IPS-15b (cell line): ENCODE measurements at regions not wholly inside any gene's neighbourhood (a gene's known extent, or its start where the extent isn't known, plus 50 kb on each side); places are given as distances from the start of the nearest gene placed in this dataset.

Experiments
- H3K27me3 ChIP-seq: one replicate; pipeline ENCODE4 v1.6.1; 2013; ENCODE audit warnings: low read length; ENCODE audit not compliant: control insufficient read depth, insufficient read depth
- H3K36me3 ChIP-seq: one replicate; pipeline ENCODE4 v1.6.1; 2013; ENCODE audit warnings: low read length; ENCODE audit not compliant: control insufficient read depth, insufficient read depth
- H3K4me1 ChIP-seq: one replicate; pipeline ENCODE4 v1.6.1; 2013; ENCODE audit warnings: mild to moderate bottlenecking, low read length; ENCODE audit not compliant: control insufficient read depth, insufficient read depth
- H3K4me3 ChIP-seq: one replicate; pipeline ENCODE4 v1.5.1; 2013; ENCODE audit warnings: low read depth, low read length
- H3K9ac ChIP-seq: one replicate; pipeline ENCODE4 v1.6.1; 2013; ENCODE audit warnings: low read depth, mild to moderate bottlenecking, low read length
- H3K9me3 ChIP-seq: one replicate; pipeline ENCODE4 v1.6.1; 2013; ENCODE audit warnings: mild to moderate bottlenecking, low read length; ENCODE audit not compliant: control insufficient read depth, insufficient read depth

DNA sequence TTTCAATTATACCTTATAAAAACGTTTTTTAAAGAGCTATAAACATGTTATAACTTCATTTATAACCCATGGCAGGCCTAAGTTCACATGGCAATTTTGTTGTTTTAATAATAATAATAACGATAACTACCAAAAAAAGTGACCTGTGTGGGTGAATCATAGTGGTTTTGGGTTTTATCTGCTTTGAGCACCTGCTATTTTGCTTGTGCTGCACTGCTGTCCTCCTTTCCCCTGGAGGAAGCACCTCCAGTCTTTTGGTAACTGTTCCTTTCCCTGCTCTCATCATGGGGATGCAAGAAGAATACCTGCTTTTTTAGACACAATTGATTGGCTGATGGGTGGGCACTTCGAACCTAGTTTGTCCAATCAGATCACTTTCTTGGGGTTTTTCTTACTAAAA lies 388.0 kb upstream of the TBL1XR1 start:
- Histone ChIP-seq H3K36me3 (no peaks in the 10 kb centered on the region), H3K27me3 (no peaks in the 10 kb centered on the region), H3K4me3 (no peak overlapping the region), H3K9me3 (no peaks in the 10 kb centered on the region), H3K9ac (no peak overlapping the region), H3K4me1 (peaks cover 4% of the 10 kb centered on the region)

DNA sequence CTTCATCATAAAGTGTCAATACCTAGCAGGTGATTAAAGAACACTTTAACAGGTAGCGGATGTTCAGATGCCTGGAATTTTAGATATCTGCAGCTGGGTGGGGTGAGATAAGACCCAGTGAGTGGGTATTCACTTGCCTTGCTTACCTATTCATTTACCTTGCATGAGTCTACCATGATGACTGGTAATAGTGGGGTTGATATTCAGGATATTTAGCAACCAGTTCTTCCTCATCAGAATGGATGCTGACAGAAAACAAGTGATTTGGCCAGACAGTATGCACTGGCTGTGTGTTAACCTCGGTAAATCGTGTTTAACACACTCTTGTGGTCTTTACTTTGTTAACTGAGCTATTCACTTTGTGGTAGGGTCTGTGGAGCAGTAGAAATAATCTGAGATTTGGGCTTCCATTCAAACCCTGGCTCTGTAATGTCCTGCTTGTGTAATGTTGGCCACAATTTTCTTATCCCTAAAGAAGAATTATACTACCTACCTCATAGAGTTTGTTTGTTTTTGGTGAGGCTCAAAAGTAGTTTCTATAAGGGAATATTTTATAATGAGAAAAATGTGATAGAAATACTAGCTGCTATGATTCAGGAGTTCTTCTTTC lies 391.9 kb upstream of the TBL1XR1 start:
- Histone ChIP-seq H3K4me1 (peaks cover 4% of the 10 kb centered on the region), H3K9ac (no peak overlapping the region), H3K27me3 (no peaks in the 10 kb centered on the region), H3K4me3 (no peak overlapping the region), H3K9me3 (no peaks in the 10 kb centered on the region), H3K36me3 (no peaks in the 10 kb centered on the region)

DNA sequence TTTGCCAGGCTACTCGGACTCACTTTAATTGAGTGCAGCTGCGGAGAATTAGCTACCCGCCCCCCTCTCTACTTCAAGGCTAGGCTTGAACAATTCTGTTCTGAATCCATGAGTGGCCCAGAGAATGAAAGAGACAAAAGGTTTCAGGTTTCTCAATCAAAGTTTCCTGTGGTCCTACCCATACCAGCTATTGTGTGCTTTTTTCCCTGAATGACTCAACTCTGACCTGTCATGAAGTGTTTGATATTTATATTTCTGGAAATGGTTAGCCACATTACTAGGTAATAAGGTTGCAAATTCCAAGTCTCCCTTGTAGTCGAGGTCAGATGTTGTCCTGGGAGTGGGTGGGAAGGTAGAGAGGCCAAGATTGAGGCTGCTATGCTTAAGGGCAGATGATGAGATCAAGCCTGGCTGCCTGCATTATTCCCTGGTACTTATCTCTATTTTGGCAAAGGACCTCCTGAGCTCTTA lies 392.7 kb upstream of the TBL1XR1 start:
- no peaks in the 10 kb centered on the region for H3K27me3 ChIP-seq
- no peaks in the 10 kb centered on the region for H3K9me3 ChIP-seq
- H3K9ac ChIP-seq, result no peak overlapping the region
- H3K36me3 ChIP-seq, result no peaks in the 10 kb centered on the region
- H3K4me1 ChIP-seq, result peaks cover 4% of the 10 kb centered on the region
- H3K4me3 ChIP-seq, result no peak overlapping the region

DNA sequence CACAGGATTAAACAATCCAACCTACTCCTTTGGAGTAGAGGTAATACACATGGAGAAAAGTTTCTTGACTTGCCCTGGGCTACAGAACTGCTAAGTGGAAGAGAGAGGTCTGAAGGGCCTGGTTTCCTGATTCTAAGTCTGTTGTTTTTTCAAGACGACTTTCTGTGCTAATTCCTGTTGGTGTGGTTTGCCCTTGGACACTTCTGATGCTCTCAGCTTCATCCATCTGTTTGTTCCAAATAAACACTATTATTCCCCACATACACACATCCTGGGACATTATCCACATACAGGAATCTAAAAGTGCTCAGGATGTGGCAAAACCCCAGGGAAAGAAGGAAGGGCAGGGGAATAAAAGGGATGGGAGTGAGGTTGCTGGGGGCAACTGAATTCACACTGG lies 393.5 kb upstream of the TBL1XR1 start:
- Histone ChIP-seq H3K9me3 (no peaks in the 10 kb centered on the region), H3K4me3 (no peak overlapping the region), H3K36me3 (no peaks in the 10 kb centered on the region), H3K27me3 (no peaks in the 10 kb centered on the region), H3K4me1 (peaks cover 4% of the 10 kb centered on the region), H3K9ac (no peak overlapping the region)

DNA sequence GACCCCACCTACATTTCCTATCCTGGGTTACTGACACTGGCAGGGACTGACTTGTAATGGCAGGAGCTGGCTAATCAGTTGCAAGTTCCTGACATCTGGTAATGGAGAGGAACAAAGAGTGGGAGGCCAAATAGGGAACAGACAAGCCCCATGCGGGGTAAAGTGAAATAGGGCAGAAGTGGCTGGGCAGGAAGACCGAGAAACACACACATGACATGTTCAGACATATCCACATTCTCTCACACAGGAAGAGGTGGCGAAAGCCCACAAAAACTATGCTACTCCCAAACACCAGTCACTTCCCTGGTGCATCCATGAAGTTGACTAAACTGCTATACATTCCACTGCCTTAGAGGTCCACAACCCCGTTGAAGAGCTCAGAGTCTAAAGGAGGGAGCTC lies 394.1 kb upstream of the TBL1XR1 start:
- no peaks in the 10 kb centered on the region for H3K9me3 ChIP-seq
- H3K4me1 ChIP-seq, result peaks cover 4% of the 10 kb centered on the region
- no peak overlapping the region for H3K4me3 ChIP-seq
- H3K36me3 ChIP-seq, result no peaks in the 10 kb centered on the region
- H3K27me3 ChIP-seq, result no peaks in the 10 kb centered on the region
- no peak overlapping the region for H3K9ac ChIP-seq

DNA sequence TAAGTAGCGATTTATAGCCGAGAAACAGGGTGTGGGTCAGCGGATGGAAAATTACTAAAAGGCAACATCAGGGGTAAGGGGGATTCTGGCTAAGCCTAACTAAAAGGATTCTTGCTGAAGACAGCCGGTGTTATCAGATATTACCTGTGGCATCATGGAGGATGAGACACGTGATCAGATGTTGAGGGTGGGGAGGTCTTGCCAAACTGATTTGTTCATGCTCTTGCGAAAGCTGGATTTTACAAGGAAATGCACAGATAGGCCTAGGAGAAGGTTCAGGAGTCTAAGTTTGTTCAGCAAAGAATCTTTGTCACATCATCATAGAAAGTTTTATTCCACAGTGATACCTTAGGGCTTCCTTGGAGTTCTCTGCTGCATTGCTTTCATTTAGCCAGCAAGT lies 396.8 kb upstream of the TBL1XR1 start:
- peaks cover 16% of the 10 kb centered on the region for H3K4me1 ChIP-seq

DNA sequence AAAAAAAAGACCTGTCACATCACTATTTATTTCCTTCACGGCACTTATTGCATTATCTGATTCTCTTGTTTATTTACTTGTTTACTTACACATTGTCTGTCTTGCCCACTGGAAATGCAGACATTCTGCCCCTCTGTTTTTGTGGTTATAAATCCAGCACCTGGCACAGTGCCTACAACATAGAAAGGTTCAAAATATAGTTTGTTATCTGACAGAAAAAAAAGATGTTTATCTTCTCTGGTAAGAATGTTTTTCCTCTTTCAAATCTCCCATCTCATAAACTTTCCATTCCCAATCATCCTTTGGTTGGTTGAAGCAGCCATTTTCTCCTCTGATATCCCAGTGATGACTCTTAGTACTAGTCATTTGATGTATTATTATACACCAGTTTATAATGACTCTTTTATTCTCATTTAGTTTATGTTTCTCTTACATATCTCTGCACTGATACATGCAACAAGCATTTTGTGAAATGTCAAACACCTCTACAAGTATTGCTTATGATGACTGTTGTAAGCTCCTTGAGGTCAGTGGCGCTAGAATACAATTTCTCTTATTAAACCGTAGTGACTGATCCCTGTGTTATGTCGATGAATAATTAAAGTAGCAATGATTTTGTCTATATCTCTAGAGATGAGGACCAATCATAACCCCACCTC lies 398.4 kb upstream of the TBL1XR1 start:
- no peak overlapping the region for H3K4me3 ChIP-seq
- peaks cover 11% of the 10 kb centered on the region for H3K4me1 ChIP-seq
- H3K27me3 ChIP-seq, result no peaks in the 10 kb centered on the region
- no peak overlapping the region for H3K9ac ChIP-seq
- no peaks in the 10 kb centered on the region for H3K9me3 ChIP-seq
- H3K36me3 ChIP-seq, result no peaks in the 10 kb centered on the region

More for the DNA sequence above, 396.8 kb upstream of the TBL1XR1 start:
- H3K27me3 ChIP-seq, result no peaks in the 10 kb centered on the region
- no peak overlapping the region for H3K9ac ChIP-seq
- H3K36me3 ChIP-seq, result no peaks in the 10 kb centered on the region
- no peaks in the 10 kb centered on the region for H3K9me3 ChIP-seq
- H3K4me3 ChIP-seq, result no peak overlapping the region

DNA sequence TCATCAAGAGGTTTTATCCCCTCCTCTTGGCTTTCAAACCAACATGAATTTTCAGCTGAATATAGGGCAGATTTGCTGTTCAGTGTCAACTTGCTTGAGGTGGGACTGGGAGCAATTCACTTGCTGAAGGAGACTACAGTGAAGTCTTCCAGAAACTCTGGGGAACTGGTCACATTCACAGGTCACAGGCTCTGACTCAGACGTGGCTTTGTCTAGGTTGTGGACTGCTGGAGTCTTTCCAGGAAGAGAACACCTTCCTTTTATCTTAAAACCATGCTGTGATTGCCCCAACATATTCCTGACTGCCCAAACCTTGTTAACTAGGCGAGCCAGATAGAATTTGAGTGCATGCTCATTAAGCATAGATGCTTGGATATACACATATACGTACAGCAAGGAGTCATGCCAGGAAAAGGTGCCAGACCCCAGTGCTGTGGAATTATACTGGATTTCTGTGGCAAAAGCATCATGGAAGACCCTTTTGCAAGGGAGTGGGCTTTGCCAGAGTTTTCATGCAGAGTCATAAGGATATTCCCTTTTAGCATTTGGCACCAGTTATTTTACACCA lies 399.1 kb upstream of the TBL1XR1 start:
- peaks cover 11% of the 10 kb centered on the region for H3K4me1 ChIP-seq
- no peaks in the 10 kb centered on the region for H3K27me3 ChIP-seq
- H3K36me3 ChIP-seq, result no peaks in the 10 kb centered on the region
- no peak overlapping the region for H3K9ac ChIP-seq
- H3K4me3 ChIP-seq, result no peak overlapping the region
- H3K9me3 ChIP-seq, result no peaks in the 10 kb centered on the region

DNA sequence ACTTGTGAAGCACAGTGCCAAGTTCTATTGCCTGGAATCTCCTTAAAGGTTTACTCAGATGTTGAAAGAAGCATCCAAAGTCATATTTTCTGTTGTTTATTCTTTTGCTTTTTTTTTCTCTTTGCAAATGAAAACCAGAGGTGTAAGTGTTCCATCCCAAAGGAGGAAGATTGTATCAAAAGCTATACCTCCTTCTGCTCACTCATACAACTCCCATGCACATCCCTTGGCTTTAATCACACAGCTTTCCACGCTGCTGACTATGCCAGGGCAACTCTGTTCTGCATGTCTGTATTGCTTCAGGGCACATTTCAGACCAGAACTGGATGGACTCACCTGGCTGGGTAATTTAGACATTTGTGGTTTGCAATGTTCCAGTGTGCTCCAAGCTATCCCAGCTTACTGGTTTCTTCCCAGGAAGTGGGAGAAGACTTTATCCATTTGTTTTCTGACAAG lies 399.6 kb upstream of the TBL1XR1 start:
- no peaks in the 10 kb centered on the region for H3K27me3 ChIP-seq
- no peak overlapping the region for H3K9ac ChIP-seq
- no peaks in the 10 kb centered on the region for H3K9me3 ChIP-seq
- H3K4me3 ChIP-seq, result no peak overlapping the region
- H3K36me3 ChIP-seq, result no peaks in the 10 kb centered on the region
- H3K4me1 ChIP-seq, result peaks cover 11% of the 10 kb centered on the region

DNA sequence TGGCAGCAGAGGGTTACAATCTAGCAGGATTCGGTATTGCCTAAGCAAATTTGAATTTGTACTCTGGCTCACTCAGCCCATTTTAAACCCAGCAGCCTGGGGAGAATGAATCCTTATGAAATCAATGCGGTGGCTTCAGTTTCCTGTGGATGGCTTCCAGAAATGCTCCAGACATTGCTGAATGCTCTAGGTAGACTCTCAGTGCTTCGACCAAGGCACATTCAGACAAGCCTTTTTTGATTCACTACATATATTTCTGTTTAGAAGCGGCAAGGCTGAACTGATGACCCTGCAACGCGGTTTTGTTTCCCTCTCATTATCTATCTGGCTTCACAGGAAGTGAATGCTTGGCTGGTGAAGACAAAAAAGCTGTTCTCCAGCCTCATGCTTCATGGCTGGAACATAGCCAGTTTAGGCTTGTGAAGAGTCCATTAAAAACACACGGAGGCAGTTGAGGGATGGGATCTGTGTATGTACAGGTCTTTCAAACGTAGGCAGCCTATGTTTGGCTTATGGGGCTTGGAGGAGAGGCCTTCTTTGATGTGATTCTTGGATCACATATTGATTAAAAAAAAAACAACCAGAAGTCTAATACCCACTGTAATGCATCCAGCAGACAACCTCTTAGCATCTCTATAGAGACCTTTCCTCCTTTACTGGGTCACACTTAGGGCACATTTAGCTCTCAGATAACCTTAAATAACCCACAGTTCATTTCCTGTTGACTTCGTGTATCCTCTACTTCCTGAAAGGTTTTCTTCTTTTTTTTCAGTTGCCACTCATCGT lies 400.2 kb upstream of the TBL1XR1 start:
- Histone ChIP-seq H3K4me1 (peaks cover 11% of the 10 kb centered on the region), H3K4me3 (no peak overlapping the region), H3K9me3 (no peaks in the 10 kb centered on the region), H3K9ac (no peak overlapping the region), H3K27me3 (no peaks in the 10 kb centered on the region), H3K36me3 (no peaks in the 10 kb centered on the region)

DNA sequence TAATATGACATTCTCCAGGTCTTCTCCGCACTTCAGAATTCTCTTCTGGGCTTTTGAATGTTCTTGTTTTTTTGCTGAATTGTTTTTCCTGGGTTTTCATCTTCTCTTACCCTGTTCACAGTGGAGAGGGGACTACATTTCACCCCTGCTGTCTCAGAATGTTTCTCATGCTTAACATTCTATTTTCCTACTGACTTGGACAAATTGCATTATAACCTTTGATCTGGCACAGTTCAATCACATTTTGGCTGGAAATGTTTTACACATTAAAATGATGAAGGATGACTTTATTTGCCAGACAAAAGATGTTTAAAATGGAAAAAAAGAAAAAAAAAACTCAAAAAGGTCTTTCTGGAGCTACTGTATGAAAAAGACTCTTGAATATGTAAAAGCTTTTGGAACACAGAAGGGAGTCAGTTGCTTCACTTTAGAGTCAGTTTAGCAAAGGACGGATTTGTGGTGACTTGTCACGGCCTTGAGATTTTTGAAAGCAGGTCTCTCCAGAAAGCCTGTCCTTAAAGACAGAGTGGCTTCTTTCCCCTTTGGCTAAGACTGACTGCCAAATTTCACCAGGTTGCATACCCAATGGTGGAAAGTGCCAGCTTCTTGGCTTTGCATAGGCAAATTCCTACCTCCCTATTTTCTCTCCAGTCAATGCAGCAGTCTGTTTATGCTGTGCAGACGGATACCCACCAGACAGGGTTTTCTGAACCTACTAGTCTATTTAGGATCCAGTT lies 401.0 kb upstream of the TBL1XR1 start:
- no peaks in the 10 kb centered on the region for H3K27me3 ChIP-seq
- no peaks in the 10 kb centered on the region for H3K9me3 ChIP-seq
- no peak overlapping the region for H3K9ac ChIP-seq
- no peak overlapping the region for H3K4me3 ChIP-seq
- H3K4me1 ChIP-seq, result peaks cover 11% of the 10 kb centered on the region
- no peaks in the 10 kb centered on the region for H3K36me3 ChIP-seq
